ENCODE measurements at regions not wholly inside any gene's neighbourhood (a gene's known extent, or its start where the extent isn't known, plus 50 kb on each side); places are given as distances from the start of the nearest gene placed in this dataset.

GRCh38 chr20:7359739-7360138 lies 580.5 kb downstream of the HAO1 start:
- ATAC-seq (no peak), FAIRE-seq (no peak), DNase-seq (ENCODE audit: low spot score) (no peak)
- no peaks in the 10 kb centered on the region for H3K79me2 ChIP-seq (ENCODE audit: insufficient read depth, low read length)
- H3K27ac ChIP-seq (ENCODE audit: extremely low read length, insufficient read depth, low read length) = no peak overlapping the region
- H3K9ac ChIP-seq (ENCODE audit: insufficient read depth, low read depth, low read length) = no peak overlapping the region
- no TSS peak for BruUV-seq (replicated peaks)
- H4K20me1 ChIP-seq (ENCODE audit: insufficient read depth, low read length) = no peaks in the 10 kb centered on the region
- CTCF ChIA-PET (ENCODE audit: low intra/inter-chr PET ratio, low total read pairs) = no interaction called here
- TF ChIP-seq ZNF547 (CRISPR knock-in tag; IDR thresholded peaks at IDR 0.05) (no peak), LBX2 (CRISPR knock-in tag; IDR thresholded peaks at IDR 0.05; ENCODE audit: borderline replicate concordance) (no peak)
- H2AFZ ChIP-seq (ENCODE audit: low read length) = no peak overlapping the region
- in situ Hi-C loops (cut with HindIII; ENCODE audit: extremely low pct_ligation_motif_present, low pct_unique_long_range_greater_than_20kb) (no loop called here), intact Hi-C loops (cut with micrococcal nuclease; ENCODE audit: unreplicated experiment) (no loop called here)
- H3K27me3 ChIP-seq (ENCODE audit: control insufficient read depth in 1 of 2, insufficient read depth in 2 of 2, low read length in 2 of 2) = no peaks in the 10 kb centered on the region
- POLR2A ChIA-PET = no interaction called here
- 26% methylated on average over 3 of the region's 3 CpGs for WGBS (ENCODE audit: low lambda C conversion rate)
- no peak overlapping the region for H3K4me2 ChIP-seq (ENCODE audit: low read depth, low read length)
- 0 out of 2 replicates have a peak, but pooled peaks cover under 1% of the 10 kb centered on the region for H3K9me3 ChIP-seq (ENCODE audit: low read length)
- H3K36me3 ChIP-seq (replicated peaks in 1 of 2; ENCODE audit: control insufficient read depth in 1 of 2, insufficient read depth in 2 of 2, low read length in 2 of 2) = no peaks in the 10 kb centered on the region
- H3K4me3 ChIP-seq (replicated peaks in 1 of 3; ENCODE audit: insufficient read depth in 1 of 3, low read depth in 2 of 3, low read length in 3 of 3) = no peak overlapping the region
- no peaks in the 10 kb centered on the region for H3K4me1 ChIP-seq (ENCODE audit: insufficient read depth, low read length)

GRCh38 chr20:7361321-7361720 lies 578.9 kb downstream of the HAO1 start:
- H2AFZ ChIP-seq (ENCODE audit: low read length) = no peak overlapping the region
- ATAC-seq (no peak), DNase-seq (ENCODE audit: low spot score) (no peak), FAIRE-seq (no peak)
- POLR2A ChIA-PET = no interaction called here
- BruUV-seq (replicated peaks) = no TSS peak
- H3K4me3 ChIP-seq (replicated peaks in 1 of 3; ENCODE audit: insufficient read depth in 1 of 3, low read depth in 2 of 3, low read length in 3 of 3) = no peak overlapping the region
- no peaks in the 10 kb centered on the region for H3K36me3 ChIP-seq (replicated peaks in 1 of 2; ENCODE audit: control insufficient read depth in 1 of 2, insufficient read depth in 2 of 2, low read length in 2 of 2)
- 3% methylated on average over 3 of the region's 3 CpGs for WGBS (ENCODE audit: low lambda C conversion rate)
- H4K20me1 ChIP-seq (ENCODE audit: insufficient read depth, low read length) = no peaks in the 10 kb centered on the region
- H3K4me1 ChIP-seq (ENCODE audit: insufficient read depth, low read length) = no peaks in the 10 kb centered on the region
- intact Hi-C loops (cut with micrococcal nuclease; ENCODE audit: unreplicated experiment) (no loop called here), in situ Hi-C loops (cut with HindIII; ENCODE audit: extremely low pct_ligation_motif_present, low pct_unique_long_range_greater_than_20kb) (no loop called here)
- no peaks in the 10 kb centered on the region for H3K27me3 ChIP-seq (ENCODE audit: control insufficient read depth in 1 of 2, insufficient read depth in 2 of 2, low read length in 2 of 2)
- H3K4me2 ChIP-seq (ENCODE audit: low read depth, low read length) = no peak overlapping the region
- H3K9ac ChIP-seq (ENCODE audit: insufficient read depth, low read depth, low read length) = no peak overlapping the region
- no peaks in the 10 kb centered on the region for H3K79me2 ChIP-seq (ENCODE audit: insufficient read depth, low read length)
- H3K9me3 ChIP-seq (ENCODE audit: low read length) = peaks cover 16% of the 10 kb centered on the region; the same call in 1 of the 2 replicates
- no peak for TF ChIP-seq ARNTL (CRISPR knock-in tag; IDR thresholded peaks at IDR 0.05)
- no peak overlapping the region for H3K27ac ChIP-seq (ENCODE audit: extremely low read length, insufficient read depth, low read length)
- CTCF ChIA-PET (ENCODE audit: low intra/inter-chr PET ratio, low total read pairs) = no interaction called here
